Gastrocnemius medialis (tissue), 4 donors: ENCODE measurements at regions not wholly inside any gene's neighbourhood (a gene's known extent, or its start where the extent isn't known, plus 50 kb on each side); places are given as distances from the start of the nearest gene placed in this dataset.
"Not testable (repeated sequence)": the region's sequence is repeated elsewhere in the genome, so short reads cannot be mapped to it uniquely, and the experiment has no call there.

Experiments used
- ATAC-seq, 2 donors: fragments of 150-250 bp; one replicate each; pipeline ENCODE4 v1.9.1; 2016
- DNase-seq, 2 donors: peaks; one replicate each; pipeline ENCODE4 v3.0.0-alpha.2; 2019
- H3K27ac ChIP-seq, 4 donors: fragments of 200-600 bp; sonication (generic); 1 replicate in 1 of 4; 2 replicates in 3 of 4; pipeline ENCODE4 v1.5.1; 2016 to 2018; ENCODE audit warnings: mild to moderate bottlenecking in 2 of 4, moderate library complexity in 1 of 4
- H3K27me3 ChIP-seq, 3 donors: fragments of 200-600 bp; sonication (generic) in 2 of 3; 1 replicate in 1 of 3; 2 replicates in 2 of 3; pipeline versions ENCODE4 v1.5.1 to v1.6.0; 2016 to 2019; ENCODE audit warnings: mild to moderate bottlenecking in 1 of 3, moderate library complexity in 1 of 3
- H3K36me3 ChIP-seq, 2 donors: fragments of 200-600 bp; sonication (generic) in 1 of 2; one replicate each; pipeline ENCODE4 v1.5.1; 2017 to 2018
- H3K4me1 ChIP-seq, 2 donors: fragments of 200-600 bp; sonication (generic) in 1 of 2; one replicate each; pipeline ENCODE4 v1.5.1; 2016 to 2017; ENCODE audit warnings: mild to moderate bottlenecking in 2 of 2
- H3K4me3 ChIP-seq, 4 donors: fragments of 200-600 bp; sonication (generic) in 3 of 4; 1 replicate in 1 of 4; 2 replicates in 3 of 4; pipeline ENCODE4 v1.5.1; 2016 to 2019; ENCODE audit warnings: mild to moderate bottlenecking in 2 of 4
- H3K9me3 ChIP-seq, 3 donors: fragments of 200-600 bp; sonication (generic) in 2 of 3; 1 replicate in 1 of 3; 2 replicates in 2 of 3; pipeline ENCODE4 v1.5.1; 2016 to 2019
- POLR2A ChIP-seq, 2 donors: fragments of 450-650 bp; IDR thresholded peaks; one replicate each; pipeline ENCODE4 v1.6.1; 2017; ENCODE audit warnings: antibody characterized with exemption in 2 of 2, mild to moderate bottlenecking in 2 of 2, moderate library complexity in 2 of 2
- in situ Hi-C, 4 donors: fragments of 200-750 bp; cut with MboI; loops; one replicate each; pipeline versions ENCODE4 v1.15.0 to v1.8.0; 2017; ENCODE audit warnings: low sequenced_read_pairs in 4 of 4
- intact Hi-C: fragments of 100-400 bp; cut with DNase I; formaldehyde crosslinking; loops from one replicate; pipeline ENCODE4 v1.15.1; 2023; ENCODE audit warnings: low total_unique reads
- TF ChIP-seq, protein P1 (sequence below), 5 experiments: fragments of 450-650 bp in 3 of 5; fragments of 200-600 bp in 2 of 5; sonication (generic) in 2 of 5; IDR thresholded peaks in 4 of 5; conservative IDR thresholded peaks in 1 of 5; 1 replicate in 4 of 5; 2 replicates in 1 of 5; pipeline ENCODE4 v1.5.1; 2016 to 2019; ENCODE audit warnings: antibody characterized with exemption in 5 of 5, mild to moderate bottlenecking in 3 of 5, moderate library complexity in 3 of 5

DNA sequence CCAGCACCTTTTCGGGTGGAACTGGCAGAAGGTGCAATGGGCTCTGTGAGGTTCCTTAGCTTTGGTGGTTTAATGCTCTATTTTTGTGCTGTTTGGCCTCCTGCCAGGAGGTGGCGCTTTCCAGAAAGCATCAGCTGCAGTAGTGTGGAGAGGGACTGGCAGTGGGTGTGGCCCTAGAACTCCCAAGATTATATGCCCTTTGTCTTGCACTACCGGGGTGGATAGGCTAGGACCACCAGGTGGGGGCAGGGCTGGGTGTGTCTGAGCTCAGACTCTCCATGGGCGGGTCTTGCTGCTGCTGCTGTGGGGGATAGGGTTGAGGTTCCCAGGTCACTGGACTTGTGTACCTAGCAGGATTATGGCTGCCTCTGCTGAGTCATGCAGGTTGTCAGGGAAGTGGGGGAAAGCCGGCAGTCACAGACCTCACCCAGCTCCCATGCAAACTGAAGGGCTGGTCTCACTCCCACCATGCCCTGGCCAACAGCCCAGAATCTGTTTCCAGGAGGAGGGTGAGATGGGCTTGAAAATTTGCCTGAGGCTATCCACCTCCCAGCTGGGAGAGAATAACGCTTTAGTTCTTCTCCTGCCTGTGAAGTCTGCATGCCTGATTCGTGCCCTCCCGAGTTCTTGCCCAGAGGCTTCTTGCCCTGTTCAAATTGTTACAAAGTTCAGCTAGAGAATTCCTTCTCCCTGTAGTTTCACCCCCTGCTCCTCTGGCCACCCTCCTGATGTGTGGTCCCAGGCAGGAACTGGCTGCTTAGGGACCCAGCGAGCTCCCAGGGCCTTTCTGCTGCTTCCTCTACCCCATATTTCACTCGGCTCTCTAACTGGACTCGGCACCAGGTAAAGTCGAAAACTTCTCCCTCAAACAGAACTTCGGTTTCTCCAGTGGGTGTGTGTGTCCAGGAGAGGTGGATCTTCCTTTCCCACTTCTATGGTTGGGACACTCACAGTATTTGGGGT, 76.5 kb upstream of the BTG3 start:
- no peaks in the 10 kb centered on the region for H3K27me3 ChIP-seq
- H3K9me3 ChIP-seq, result no peaks in the 10 kb centered on the region
- ATAC-seq (no peak), DNase-seq (no peak)
- H3K27ac ChIP-seq, result no peak overlapping the region
- H3K4me3 ChIP-seq, result no peak overlapping the region
- no peaks in the 10 kb centered on the region for H3K4me1 ChIP-seq
- in situ Hi-C loops, result no loop called here
- intact Hi-C loops, result no loop called here
- no peak for TF ChIP-seq POLR2A (IDR thresholded peaks at IDR 0.05)
- TF ChIP-seq, protein P1, sequence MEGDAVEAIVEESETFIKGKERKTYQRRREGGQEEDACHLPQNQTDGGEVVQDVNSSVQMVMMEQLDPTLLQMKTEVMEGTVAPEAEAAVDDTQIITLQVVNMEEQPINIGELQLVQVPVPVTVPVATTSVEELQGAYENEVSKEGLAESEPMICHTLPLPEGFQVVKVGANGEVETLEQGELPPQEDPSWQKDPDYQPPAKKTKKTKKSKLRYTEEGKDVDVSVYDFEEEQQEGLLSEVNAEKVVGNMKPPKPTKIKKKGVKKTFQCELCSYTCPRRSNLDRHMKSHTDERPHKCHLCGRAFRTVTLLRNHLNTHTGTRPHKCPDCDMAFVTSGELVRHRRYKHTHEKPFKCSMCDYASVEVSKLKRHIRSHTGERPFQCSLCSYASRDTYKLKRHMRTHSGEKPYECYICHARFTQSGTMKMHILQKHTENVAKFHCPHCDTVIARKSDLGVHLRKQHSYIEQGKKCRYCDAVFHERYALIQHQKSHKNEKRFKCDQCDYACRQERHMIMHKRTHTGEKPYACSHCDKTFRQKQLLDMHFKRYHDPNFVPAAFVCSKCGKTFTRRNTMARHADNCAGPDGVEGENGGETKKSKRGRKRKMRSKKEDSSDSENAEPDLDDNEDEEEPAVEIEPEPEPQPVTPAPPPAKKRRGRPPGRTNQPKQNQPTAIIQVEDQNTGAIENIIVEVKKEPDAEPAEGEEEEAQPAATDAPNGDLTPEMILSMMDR (IDR thresholded peaks at IDR 0.05 in 4 of 5, conservative IDR thresholded peaks at IDR 0.05 in 1 of 5), result no peak
- H3K36me3 ChIP-seq, result no peaks in the 10 kb centered on the region

DNA sequence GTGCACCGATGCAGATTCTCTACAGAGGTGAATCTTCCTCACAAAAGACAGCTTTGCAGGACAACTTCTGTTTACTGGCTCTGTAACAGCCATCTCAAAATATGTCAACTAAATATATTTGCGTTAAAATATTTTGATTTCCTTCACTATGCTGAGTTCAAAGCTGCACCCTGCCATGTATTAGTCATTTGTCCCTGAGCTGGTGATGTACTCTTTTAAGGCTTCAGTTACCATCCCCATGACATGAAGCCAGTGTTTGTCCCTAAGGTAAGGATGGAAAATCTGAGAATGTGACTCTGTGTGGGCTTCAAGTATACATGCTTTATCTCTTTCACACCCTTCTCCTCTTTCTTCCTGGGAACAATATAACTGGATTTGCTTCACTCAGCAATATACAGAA, 70.2 kb upstream of the BTG3 start:
- intact Hi-C loops, result no loop called here

DNA sequence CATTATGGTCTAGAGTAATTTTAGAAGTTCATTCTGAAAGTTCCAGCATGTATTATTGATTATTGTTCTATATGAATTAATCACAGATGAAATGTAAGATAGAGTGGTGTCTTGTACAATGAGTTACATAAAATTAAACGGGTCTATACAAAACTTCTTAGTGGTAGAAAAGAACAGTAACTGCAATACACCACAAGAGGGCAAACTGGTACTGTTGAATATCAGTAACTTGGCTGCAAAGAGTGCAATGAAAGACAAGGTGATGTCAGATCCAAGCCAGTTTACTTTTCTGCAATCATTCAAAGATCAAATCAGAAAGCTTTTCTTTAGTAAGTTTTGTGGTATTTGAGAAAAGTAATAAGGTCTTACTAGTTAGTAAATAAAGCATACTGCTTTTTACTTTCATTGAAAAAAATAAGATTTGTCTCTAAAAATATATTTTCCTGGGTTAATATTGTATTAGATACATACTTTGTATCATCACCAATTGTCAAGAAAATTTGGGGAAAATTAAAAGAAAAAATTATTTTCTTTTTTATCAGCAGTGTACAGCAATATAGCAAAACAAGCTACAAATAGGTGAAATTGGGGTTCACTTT, 66.4 kb upstream of the BTG3 start:
- DNase-seq, result no peak

More for the DNA sequence above, 70.2 kb upstream of the BTG3 start:
- TF ChIP-seq POLR2A (IDR thresholded peaks at IDR 0.05), result no peak
- TF ChIP-seq, protein P1 (IDR thresholded peaks at IDR 0.05 in 4 of 5, conservative IDR thresholded peaks at IDR 0.05 in 1 of 5), result no peak
- ATAC-seq, result no peak
- no peak overlapping the region for H3K27ac ChIP-seq
- no peaks in the 10 kb centered on the region for H3K27me3 ChIP-seq
- H3K4me1 ChIP-seq, result no peaks in the 10 kb centered on the region
- no peak overlapping the region for H3K4me3 ChIP-seq
- no peaks in the 10 kb centered on the region for H3K36me3 ChIP-seq
- DNase-seq, result no peak
- no peaks in the 10 kb centered on the region for H3K9me3 ChIP-seq
- in situ Hi-C loops, result no loop called here

DNA sequence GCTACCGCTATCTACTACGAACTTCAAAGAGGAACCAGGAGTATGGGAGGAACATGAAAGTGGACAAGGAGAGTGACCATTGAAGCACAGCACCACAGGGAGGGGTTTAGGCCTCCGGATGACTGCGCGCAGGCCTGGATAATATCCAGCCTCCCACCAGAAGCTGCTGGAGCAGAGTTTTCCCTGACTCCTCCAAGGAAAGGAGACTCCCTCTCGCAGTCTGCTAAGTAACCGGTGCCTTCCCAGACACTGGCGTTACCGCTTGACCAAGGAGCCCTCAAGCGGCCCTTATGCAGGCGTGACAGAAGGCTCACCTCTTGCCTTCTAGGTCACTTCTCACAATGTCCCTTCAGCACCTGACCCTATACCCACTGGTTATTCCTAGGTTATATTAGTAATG, 64.2 kb upstream of the BTG3 start:
- H3K27ac ChIP-seq, H3K36me3 ChIP-seq, H3K27me3 ChIP-seq, H3K9me3 ChIP-seq, H3K4me1 ChIP-seq, ATAC-seq, DNase-seq, intact Hi-C loops, H3K4me3 ChIP-seq: not testable (repeated sequence)
- in situ Hi-C loops, result loop anchor here (5.0 to 10.0 kb wide), 4 partner anchors 228 to 250 kb away; no protein-coding TSS in a partner anchor

More for the DNA sequence above, 66.4 kb upstream of the BTG3 start:
- ATAC-seq, result peak; percentile 62 to 84
- no peaks in the 10 kb centered on the region for H3K27me3 ChIP-seq
- TF ChIP-seq POLR2A (IDR thresholded peaks at IDR 0.05), result no peak
- TF ChIP-seq, protein P1 (IDR thresholded peaks at IDR 0.05 in 4 of 5, conservative IDR thresholded peaks at IDR 0.05 in 1 of 5), result peak; percentile 47 to 79 (median 68)
- H3K36me3 ChIP-seq, result no peaks in the 10 kb centered on the region
- in situ Hi-C loops (loop anchor here (5.0 to 10.0 kb wide), 4 partner anchors 226 to 248 kb away; no protein-coding TSS in a partner anchor), intact Hi-C loops (loop anchor here (1.0 to 2.0 kb wide), 2 partner anchors 224 to 246 kb away; no protein-coding TSS in a partner anchor)
- H3K9me3 ChIP-seq, result no peaks in the 10 kb centered on the region
- no peak overlapping the region for H3K27ac ChIP-seq
- no peaks in the 10 kb centered on the region for H3K4me1 ChIP-seq
- no peak overlapping the region for H3K4me3 ChIP-seq

DNA sequence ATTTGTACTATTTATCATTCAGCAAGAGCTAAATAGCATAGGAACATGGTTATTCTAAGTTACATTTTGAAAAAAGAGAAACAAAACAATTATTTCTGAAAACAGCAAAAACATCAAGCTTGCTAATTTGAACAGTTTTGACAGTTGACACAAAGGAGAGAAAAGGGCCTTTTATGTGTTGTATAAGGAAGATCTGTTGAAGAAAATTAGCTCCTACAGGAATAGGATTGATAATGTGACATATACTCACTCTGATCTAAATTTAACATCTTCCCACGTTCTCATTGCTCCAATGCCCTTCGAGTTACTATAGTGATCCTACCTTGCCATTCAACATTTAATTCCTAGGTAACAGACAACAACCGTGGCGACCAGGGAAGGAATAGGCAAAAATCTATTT, 61.4 kb upstream of the BTG3 start:
- no peaks in the 10 kb centered on the region for H3K9me3 ChIP-seq
- H3K27me3 ChIP-seq, result no peaks in the 10 kb centered on the region
- no peak overlapping the region for H3K27ac ChIP-seq
- no peaks in the 10 kb centered on the region for H3K4me1 ChIP-seq
- in situ Hi-C loops, result loop anchor here in 3 of 4 donors (10.0 kb wide), 3 partner anchors 231 to 251 kb away; no protein-coding TSS in a partner anchor
- TF ChIP-seq, protein P1 (IDR thresholded peaks at IDR 0.05 in 4 of 5, conservative IDR thresholded peaks at IDR 0.05 in 1 of 5), result no peak
- TF ChIP-seq POLR2A (IDR thresholded peaks at IDR 0.05), result no peak
- DNase-seq (no peak), ATAC-seq (no peak)
- intact Hi-C loops, result no loop called here
- no peaks in the 10 kb centered on the region for H3K36me3 ChIP-seq
- H3K4me3 ChIP-seq, result no peak overlapping the region
